ENCODE measurements at regions not wholly inside any gene's neighbourhood (a gene's known extent, or its start where the extent isn't known, plus 50 kb on each side); places are given as distances from the start of the nearest gene placed in this dataset.
"Not testable (repeated sequence)": the region's sequence is repeated elsewhere in the genome, so short reads cannot be mapped to it uniquely, and the experiment has no call there.

DNA sequence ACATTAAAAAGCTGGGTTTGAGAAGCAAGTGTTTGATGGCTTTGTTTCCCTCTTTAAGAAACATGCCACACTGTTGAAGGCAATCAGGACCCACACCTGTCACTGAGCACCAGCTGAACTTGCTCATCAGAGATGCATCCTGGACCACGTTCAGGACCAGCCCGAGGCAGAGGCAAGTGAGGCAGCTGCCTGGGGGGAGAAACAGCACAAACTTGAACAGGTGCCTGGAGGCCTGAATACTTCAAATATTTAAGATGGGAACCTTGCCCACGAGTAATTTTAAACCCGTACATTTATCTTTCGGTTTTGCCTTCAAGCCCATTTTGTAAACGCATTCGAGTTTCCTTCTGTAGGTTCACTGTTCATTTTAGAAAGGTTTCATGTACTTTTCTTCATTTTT is 421.3 kb downstream of the NYAP2 start:
- no peak overlapping the region for H3K27ac ChIP-seq
- TF ChIP-seq, protein P1, sequence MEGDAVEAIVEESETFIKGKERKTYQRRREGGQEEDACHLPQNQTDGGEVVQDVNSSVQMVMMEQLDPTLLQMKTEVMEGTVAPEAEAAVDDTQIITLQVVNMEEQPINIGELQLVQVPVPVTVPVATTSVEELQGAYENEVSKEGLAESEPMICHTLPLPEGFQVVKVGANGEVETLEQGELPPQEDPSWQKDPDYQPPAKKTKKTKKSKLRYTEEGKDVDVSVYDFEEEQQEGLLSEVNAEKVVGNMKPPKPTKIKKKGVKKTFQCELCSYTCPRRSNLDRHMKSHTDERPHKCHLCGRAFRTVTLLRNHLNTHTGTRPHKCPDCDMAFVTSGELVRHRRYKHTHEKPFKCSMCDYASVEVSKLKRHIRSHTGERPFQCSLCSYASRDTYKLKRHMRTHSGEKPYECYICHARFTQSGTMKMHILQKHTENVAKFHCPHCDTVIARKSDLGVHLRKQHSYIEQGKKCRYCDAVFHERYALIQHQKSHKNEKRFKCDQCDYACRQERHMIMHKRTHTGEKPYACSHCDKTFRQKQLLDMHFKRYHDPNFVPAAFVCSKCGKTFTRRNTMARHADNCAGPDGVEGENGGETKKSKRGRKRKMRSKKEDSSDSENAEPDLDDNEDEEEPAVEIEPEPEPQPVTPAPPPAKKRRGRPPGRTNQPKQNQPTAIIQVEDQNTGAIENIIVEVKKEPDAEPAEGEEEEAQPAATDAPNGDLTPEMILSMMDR (conservative IDR thresholded peaks at IDR 0.05), result no peak
- TF ChIP-seq ZFX (IDR thresholded peaks at IDR 0.05), result no peak

DNA sequence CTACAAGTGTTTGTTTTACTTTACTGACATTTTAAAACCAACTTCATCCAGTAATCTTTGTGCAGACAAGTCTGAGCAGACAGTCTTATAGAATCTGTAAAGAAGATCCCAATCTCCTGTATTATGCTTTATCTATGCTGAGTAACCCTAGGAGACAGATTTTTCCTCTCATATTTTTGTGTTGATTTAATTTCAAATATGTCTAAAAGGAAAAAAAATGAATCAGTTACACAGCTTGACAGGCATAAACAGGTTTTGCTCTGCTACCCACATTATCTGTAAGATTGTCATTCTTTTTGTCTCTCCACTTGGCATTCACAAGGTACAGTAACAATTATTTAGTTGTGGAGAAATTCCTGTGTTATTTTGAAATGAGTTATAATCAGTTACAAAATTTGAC is 415.0 kb downstream of the NYAP2 start:
- H3K27ac ChIP-seq, result no peak overlapping the region
- no peak for TF ChIP-seq ZFX (IDR thresholded peaks at IDR 0.05)
- TF ChIP-seq, protein P1 (conservative IDR thresholded peaks at IDR 0.05), result no peak

DNA sequence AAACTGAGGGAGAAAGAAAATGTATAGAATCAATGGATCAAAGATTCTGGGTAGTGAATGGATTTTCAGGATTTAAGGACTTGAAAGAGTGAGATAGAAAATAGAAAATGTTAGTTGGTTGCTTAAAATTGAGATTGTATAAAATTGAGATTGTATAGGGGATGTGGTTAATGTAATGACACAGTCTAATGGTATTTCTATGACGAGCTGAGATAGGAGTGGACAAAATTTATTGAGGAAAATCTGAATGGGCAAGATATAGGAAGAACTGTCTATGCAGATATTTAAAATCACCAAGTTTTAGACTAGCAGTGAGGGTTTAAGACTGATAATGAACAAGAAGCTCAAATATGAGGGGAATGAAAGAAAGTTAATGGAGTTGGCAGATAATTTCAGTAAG is 406.6 kb downstream of the NYAP2 start:
- H3K27ac ChIP-seq, result no peak overlapping the region
- TF ChIP-seq, protein P1 (conservative IDR thresholded peaks at IDR 0.05), result no peak
- TF ChIP-seq ZFX (IDR thresholded peaks at IDR 0.05), result no peak

DNA sequence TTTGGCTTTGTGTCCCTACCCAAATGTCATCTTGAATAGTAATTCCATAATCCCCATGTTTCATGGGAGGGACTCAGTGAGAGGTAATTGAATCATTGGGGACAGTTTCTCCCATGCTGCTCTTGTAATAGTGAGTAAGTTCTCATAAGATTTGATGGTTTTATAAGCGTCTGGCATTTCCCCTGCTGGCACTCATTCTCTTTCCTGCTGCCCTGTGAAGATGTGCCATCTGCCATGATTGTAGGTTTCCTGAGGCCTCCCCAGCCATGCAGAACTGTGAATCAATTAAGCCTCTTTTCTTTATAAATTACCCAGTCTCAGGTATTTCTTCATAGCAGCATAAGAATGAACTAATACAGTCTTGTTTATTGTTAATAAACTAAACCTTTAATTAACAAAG is 402.6 kb downstream of the NYAP2 start:
- not testable (repeated sequence) for H3K27ac ChIP-seq

DNA sequence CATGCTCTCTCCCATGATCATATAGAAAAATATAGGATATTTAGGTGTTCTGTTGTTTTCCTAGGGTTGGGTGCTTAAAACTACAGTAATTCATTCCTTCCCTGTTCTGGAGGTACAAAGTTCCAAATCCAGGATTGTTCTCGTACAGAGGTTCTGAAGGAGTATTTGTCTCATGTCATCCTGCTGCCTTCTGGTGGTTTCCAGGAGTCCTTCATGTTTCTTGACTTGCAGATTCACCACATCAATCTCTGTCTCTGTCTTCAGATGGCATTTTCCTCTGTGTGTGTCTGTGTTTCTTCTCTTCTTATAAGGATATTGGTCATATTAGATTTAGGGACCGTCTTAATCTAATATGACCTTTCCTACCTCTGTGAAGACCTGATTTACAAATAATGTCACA is 397.9 kb downstream of the NYAP2 start:
- no peak overlapping the region for H3K27ac ChIP-seq
- no peak for TF ChIP-seq ZFX (IDR thresholded peaks at IDR 0.05)
- TF ChIP-seq, protein P1 (conservative IDR thresholded peaks at IDR 0.05), result no peak

DNA sequence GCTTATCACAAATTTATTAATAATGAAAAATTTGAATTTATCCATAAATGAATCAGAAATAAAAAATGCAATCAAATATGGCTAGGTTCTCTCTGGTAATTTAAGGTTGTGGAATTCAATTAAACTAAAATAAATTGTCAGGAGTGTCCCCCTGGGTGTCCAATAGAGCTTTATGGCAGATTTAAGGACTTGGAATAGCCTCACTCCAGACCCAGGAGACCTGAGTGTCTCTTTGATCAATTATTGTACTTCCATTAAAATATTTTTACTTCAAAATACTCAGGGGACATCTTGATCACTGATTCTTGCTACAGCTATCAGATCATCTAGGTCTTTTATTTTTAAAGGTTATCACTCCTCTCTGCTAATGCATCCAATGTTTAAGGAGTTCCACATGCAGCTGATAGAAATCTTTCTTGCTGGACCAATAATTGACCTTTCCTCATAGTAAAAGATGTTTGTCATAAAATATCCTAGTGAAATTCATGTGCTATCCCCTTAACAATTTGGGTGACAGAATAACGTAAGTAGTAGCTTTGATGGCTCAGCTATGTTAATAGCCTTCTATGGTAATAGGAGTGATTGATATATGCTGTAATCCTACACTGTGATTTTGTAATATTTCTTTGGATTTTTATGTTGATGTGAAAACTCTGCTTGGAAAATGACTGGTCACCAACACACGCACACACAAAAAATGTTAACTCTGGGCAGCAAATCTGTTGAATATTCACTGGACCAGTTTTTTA is 395.3 kb downstream of the NYAP2 start:
- no peak overlapping the region for H3K27ac ChIP-seq
- TF ChIP-seq, protein P1 (conservative IDR thresholded peaks at IDR 0.05), result no peak
- no peak for TF ChIP-seq ZFX (IDR thresholded peaks at IDR 0.05)

DNA sequence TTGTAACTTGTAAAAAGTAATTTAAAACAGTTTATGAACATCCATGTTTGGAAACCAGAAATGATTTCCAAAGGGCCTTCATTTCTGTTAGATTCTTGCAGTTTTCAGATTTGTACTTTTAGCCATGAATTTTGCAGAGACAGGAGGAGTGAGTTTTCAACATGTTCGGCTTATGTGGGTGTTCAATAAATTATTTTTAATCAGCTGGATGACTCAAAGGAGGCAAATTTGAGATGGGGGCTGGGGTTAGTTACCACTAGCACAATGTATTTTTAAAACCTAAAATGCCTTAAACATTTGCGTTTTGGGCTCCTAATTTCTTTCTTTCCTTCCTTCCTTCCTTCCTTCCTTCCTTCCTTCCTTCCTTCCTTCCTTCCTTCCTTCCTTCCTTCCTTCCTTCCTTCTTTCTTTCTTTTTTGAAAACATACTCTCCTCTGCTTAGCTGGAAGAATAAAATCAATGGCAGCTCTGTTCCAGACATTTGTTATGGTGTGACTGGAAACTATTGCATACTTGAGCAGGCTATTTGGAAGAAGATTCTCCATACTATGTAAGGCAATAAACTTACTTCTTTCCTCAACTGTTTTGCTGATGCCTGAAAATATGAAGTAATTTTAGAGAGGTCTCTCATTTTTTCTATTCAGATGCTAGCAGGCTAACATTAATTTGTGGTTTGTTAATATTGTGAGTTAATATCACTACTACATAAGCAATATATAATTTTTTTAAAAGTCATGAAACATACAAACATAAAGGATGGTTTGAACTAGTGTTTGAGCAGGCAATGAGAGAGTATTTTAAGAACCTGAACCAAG is 394.4 kb downstream of the NYAP2 start:
- no peak overlapping the region for H3K27ac ChIP-seq
- TF ChIP-seq ZFX (IDR thresholded peaks at IDR 0.05), result no peak
- TF ChIP-seq, protein P1 (conservative IDR thresholded peaks at IDR 0.05), result no peak
